GM18873 (cell line): ENCODE measurements at regions not wholly inside any gene's neighbourhood (a gene's known extent, or its start where the extent isn't known, plus 50 kb on each side); places are given as distances from the start of the nearest gene placed in this dataset.

Experiments
- ATAC-seq: cut with Tn5 transposase; IDR thresholded peaks from one replicate; pipeline ENCODE4 v1.9.1; 2021; ENCODE audit warnings: mild to moderate bottlenecking, moderate library complexity, moderate number of reproducible peaks; ENCODE audit not compliant: unreplicated experiment, low FRiP score

GRCh38 chr1:58992643-58993042 lies 208.8 kb upstream of the JUN start:
- ATAC-seq: no peak

GRCh38 chr1:58993403-58993802 lies 209.6 kb upstream of the JUN start:
- no peak for ATAC-seq

DNA sequence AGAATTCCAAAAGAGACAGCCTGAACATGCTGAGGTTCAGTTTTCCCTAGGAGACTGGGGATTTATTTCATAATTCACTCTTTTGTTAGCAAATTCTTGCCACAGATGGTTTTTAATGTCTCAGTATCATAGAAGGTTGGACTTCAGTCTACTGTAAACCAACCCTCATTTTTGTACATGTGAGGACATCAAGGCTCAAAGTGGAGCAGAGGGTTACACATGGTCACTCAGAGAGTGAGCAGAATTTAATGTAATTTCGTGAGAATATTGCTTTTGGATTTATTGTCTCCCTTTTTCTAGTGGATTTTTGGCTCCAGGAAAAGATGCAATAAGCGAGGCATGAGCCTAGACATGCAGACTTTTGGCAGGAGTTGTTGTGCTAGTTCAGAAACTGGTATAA lies 210.8 kb upstream of the JUN start:
- no peak for ATAC-seq

DNA sequence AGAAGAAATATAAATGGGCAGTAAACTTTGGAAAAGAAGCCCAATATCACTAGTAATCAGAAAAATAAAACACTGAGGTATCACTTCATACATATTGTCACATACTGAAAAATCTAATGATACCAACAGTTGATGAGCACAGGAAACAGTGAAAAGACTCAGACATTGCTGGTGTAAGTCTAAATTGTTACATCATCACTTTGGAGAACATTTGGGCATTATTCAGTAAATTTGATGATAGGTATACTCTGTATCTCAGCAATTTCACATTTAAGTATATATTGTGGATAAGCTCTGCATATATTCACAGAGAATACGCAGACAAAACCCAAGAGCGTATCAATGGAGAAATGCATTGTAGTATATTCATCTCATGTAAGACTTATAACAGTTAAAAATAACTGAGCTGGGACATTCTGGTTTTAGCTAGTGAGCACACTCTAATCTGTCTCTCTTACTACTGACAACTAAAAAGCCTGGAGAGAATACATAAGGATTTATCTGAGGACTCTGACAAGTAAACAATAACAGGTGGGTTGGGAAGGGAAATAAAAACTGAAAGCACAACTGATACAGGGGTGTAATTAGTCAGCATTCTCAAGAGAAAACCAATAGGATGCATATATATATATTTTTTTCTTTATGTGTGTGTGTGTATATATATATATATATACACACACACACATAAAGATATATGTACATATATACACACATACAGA lies 212.7 kb upstream of the JUN start:
- ATAC-seq: no peak

DNA sequence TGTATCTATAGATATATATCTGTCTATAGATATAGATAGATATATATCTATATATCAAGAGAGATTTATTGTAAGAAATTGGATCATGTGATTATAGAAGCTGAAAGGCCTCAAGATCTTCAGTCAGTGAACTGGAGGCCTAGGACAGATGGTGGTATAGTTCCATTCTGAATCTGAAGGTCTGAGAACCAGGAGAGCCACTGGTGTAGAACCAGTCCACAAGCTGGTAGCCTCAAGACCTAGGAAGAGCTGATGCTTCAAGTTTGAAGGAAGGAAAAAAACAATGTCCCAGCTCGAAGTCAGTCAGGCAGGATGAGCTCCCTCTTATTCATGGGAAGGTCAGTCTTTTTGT lies 213.2 kb upstream of the JUN start:
- no peak for ATAC-seq

GRCh38 chr1:58997637-58998036 lies 213.8 kb upstream of the JUN start:
- ATAC-seq: no peak

GRCh38 chr1:58999676-59000075 lies 215.8 kb upstream of the JUN start:
- ATAC-seq: no peak

GRCh38 chr1:59004755-59005154 lies 220.9 kb upstream of the JUN start:
- no peak for ATAC-seq

DNA sequence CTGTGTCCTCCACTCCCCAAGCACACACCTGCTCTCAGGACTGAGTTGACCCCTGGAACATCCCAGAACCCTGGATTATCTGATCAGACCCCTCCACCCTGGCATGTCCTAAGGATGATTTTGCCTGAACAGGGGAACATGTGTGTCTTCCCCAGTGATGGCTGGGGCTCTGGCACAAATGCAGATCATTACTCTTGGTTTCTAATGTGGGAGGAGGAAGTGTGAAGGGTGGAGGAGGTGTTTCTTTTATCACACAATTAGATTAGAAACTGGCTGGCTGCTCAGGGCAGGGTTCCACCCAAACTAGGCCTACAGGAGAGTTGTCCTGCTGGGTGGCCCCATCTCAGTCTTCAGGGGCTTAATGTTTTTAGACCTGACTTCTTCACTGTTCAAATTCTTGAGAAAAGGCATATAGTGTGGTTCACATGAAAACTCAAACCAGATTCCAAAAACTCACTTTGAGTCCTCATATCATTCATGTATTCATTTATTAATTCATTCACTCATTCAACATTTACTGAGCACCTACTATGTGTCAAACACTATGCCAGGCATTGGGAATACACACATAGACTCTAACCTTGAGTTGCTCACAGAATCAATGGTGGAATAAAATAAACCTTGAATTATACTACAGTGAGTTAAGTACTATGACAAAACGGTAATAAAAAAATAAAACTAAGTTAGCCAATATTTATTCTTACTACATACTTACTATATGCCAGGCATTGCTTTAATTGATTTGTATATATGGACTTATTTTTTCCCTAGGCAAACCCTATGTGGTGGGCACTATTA lies 221.8 kb upstream of the JUN start:
- ATAC-seq: no peak

GRCh38 chr1:59006289-59006658 lies 222.4 kb upstream of the JUN start:
- no peak for ATAC-seq

GRCh38 chr1:59006932-59007331 lies 223.1 kb upstream of the JUN start:
- no peak for ATAC-seq

DNA sequence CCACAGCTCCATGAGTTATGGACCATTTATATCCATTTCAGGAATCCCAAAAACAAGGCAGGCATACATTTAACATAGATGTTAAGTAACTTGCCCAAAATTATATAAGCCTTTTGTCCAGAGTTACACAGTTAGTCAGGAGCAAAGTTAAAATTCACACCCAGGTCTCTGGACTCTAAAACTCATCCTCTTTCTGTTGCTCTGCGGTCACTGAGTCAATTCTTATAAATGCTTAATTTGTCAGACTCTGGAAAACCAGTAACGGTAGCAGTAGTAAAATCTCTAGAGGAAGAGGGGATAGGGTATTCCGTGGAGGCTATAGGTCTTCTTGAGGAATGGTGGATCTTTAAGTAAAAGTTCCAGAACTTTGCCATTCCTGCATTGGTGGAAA lies 223.6 kb upstream of the JUN start:
- no peak for ATAC-seq

DNA sequence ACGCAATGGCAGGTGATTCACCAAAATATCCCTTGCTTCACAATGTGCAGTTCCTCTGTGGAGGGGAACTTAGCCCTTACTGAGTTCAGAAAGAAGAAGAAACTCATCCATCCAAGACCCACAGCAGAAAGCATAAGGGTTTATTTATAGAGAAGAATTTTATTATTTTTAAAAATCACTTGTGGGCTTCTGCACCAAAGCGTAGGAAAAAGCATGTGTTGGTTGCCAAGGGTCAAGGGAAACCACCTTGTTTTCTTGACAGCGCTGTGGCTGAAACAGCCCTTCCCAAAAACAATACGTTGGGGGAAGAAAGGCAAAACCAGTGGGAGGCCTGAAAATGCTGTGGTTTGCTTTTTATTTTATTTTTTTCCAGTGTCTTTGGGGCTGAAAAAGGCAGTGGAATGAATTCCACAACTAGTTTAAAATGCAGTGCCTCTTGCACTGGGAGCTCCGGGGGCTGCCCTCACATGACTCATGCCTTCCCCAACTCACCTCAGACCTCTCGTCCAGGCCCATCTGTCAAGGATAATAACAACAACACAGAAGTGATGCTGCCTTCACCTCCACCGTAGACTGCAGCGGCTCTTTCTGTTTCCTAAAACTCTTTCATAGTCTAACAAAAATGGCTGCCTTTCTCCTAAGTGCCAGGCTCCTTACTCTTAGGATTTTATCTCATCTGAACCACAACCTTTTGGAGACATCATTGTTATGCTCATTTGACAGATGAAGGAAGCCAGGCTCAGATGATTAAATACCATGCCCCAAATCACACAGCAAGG lies 224.2 kb upstream of the JUN start:
- ATAC-seq: no peak

DNA sequence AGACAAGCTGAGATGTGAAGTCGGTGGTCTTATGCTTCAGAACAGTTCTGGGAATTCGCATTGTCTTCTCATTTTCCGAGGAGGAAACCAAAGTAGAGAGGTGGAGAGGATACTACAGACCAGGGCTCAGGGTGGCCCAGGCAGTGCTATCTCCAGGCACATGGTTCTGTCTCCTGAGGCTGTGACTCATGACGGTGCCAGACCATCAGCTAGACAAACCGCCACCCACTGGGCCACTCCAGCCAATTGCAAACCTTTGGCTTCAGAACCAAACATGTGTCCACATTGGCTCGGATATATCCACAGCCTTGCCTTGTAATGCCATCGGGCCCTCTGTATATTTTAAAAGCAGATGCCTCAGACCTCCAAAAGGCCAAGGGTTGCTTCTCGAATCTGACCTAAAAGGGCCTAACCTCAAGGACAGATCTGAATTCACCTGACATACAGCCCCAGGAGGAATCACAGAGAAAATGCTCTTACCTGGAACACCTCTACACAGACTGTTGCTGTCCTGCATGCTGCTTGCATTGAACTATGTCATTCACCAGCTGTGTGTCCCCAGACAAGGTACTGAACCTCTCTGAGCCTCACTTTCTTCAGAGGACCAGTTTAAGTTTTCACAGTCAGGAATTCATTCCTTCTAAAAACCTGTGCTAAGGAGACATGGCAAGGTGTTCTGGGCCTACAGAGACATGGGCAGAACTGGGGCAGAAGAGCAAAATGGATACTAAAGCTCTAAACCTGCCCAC lies 224.9 kb upstream of the JUN start:
- ATAC-seq: no peak

- ATAC-seq: no peak
These were observed 227.8 kb upstream of the JUN start for GRCh38 chr1:59011663-59012062.

- no peak for ATAC-seq
These were observed 228.5 kb upstream of the JUN start for GRCh38 chr1:59012378-59012777.

- ATAC-seq: no peak
These were observed 229.6 kb upstream of the JUN start for GRCh38 chr1:59013276-59013927.

- no peak for ATAC-seq
These were observed 230.1 kb upstream of the JUN start for GRCh38 chr1:59013928-59014279.

DNA sequence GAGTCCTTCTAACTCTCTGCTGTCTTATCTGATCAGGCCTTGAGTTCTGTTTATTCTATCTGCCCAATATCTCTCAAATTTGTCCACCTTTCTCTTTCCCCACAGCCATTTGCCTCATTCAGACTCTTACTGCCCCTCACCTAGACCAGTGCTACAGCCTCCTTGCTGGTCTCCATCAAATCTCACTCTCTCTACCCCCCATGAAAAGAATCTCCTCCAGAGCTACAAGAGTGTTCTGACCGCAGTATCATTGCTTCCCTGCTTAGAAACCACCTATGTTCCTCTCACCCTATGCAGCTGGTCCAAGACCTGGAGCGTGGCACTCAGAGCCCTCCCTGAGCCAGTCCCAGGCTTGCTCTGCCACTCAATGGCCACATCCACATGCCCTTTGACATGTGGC lies 231.0 kb upstream of the JUN start:
- ATAC-seq: no peak

- no peak for ATAC-seq
These were observed 231.9 kb upstream of the JUN start for GRCh38 chr1:59015708-59016107.
